ENCODE measurements at regions not wholly inside any gene's neighbourhood (a gene's known extent, or its start where the extent isn't known, plus 50 kb on each side); places are given as distances from the start of the nearest gene placed in this dataset.

- TF ChIP-seq MYC (IDR thresholded peaks at IDR 0.05; ENCODE audit: low read depth, low read length): no peak
- no peak for TF ChIP-seq CTCF (IDR thresholded peaks at IDR 0.05; ENCODE audit: extremely low read depth in 1 of 2, insufficient read depth in 1 of 2, low read depth in 1 of 2, low read length in 2 of 2)
- TF ChIP-seq POLR2AphosphoS5 (IDR thresholded peaks at IDR 0.05; ENCODE audit: insufficient read depth, low read depth, low read length): no peak
- TF ChIP-seq POLR2A (IDR thresholded peaks at IDR 0.05; ENCODE audit: low read depth, low read length): no peak
These were observed 426.1 kb upstream of the THBS1 start for GRCh38 chr15:39154776-39155175.

All from endothelial cell of umbilical vein (primary cell).